Esophagus squamous epithelium (tissue), 4 donors: ENCODE measurements at regions not wholly inside any gene's neighbourhood (a gene's known extent, or its start where the extent isn't known, plus 50 kb on each side); places are given as distances from the start of the nearest gene placed in this dataset.

Experiments used
- CTCF ChIP-seq, 6 experiments: fragments of 450-650 bp in 4 of 6; fragments of 200-600 bp in 2 of 6; sonication (generic) in 2 of 6; IDR thresholded peaks; one replicate each; pipeline ENCODE4 v1.5.1; 2016 to 2019; ENCODE audit warnings: antibody characterized with exemption in 6 of 6, mild to moderate bottlenecking in 4 of 6, moderate library complexity in 4 of 6
- POLR2A ChIP-seq, 4 donors: fragments of 450-650 bp; IDR thresholded peaks; one replicate each; pipeline ENCODE4 v1.6.1; 2017; ENCODE audit warnings: antibody characterized with exemption in 4 of 4, mild to moderate bottlenecking in 4 of 4, moderate library complexity in 3 of 4

- TF ChIP-seq CTCF (IDR thresholded peaks at IDR 0.05) (no peak), POLR2A (IDR thresholded peaks at IDR 0.05) (no peak)
Measured at GRCh38 chr1:72724951-72725861, 442.9 kb upstream of the NEGR1 start.
